ENCODE measurements at regions not wholly inside any gene's neighbourhood (a gene's known extent, or its start where the extent isn't known, plus 50 kb on each side); places are given as distances from the start of the nearest gene placed in this dataset.
"Not testable (repeated sequence)": the region's sequence is repeated elsewhere in the genome, so short reads cannot be mapped to it uniquely, and the experiment has no call there.

GRCh38 chr2:49298693-49299092 lies 144.4 kb upstream of the FSHR start:
- not testable (repeated sequence) for DNase-seq

DNA sequence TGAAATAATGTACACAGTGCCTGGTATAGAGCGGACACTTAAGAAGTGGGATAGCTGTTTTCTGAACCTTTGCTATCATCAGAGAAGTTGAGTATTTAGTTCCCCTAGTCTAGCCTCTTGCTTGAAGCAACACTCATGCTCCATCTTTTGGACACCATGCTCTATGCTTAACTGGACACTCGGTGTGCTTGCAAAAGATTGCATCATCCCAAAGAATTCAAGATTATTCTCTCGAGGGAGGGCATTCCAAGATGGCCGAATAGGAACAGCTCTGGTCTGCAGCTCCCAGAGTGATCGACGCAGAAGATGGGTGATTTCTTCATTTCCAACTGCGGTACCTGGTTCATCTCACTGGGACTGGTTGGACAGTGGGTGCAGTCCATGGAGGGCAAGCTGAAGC lies 143.9 kb upstream of the FSHR start:
- no peak for DNase-seq

DNA sequence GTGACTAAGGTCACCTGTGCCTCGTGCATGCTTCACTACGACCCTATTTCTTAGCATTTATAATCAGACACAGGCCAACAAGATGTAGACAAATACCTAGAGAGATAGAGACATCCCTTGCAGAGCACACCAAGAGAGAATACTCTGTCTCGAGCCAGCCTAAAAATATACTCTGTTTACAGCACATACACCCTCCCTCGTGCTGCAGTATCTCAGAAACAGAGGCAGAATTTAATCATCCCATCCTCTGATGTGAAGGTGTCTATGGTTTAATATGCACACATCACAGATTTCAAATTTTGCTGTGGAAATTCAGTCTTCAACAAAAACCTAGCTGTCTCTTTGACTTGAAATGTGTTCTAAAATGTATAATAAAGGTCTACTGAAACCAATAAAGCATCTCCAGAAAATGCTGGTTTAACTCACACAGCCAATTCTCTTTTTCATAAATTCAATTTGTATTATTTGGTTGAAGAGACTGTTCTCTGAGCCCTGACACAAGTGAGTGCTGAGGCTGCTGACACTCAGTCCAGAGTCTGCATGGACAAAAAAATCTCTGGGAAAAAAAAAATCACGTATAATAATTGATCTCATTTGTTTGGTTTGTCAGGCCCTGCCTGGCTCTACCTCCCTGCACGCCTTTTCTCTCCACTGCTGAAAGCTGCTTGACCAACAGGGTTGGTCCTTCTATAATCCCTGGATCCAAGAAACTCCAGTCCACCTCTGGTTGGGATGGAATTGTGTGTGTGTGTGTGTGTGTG lies 142.0 kb upstream of the FSHR start:
- no peak for DNase-seq

DNA sequence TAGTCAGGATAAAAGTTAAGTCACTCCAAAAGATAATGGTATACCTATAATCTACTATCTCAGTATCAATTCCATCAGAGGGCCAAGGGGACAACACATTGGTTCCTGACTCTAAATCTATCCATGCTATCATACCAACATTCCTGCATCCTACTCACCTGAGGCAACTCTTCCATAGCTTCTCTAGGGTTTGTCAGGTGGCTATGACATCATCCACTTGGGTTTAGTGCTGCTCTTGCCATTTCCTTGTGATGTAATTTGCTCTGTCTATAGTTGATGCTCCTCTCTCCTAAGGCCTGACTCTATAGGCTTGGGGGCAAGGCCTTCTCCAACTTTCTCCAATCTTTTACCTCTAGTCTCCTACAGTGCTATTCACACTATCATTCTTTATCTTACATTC lies 139.9 kb upstream of the FSHR start:
- DNase-seq = no peak

DNA sequence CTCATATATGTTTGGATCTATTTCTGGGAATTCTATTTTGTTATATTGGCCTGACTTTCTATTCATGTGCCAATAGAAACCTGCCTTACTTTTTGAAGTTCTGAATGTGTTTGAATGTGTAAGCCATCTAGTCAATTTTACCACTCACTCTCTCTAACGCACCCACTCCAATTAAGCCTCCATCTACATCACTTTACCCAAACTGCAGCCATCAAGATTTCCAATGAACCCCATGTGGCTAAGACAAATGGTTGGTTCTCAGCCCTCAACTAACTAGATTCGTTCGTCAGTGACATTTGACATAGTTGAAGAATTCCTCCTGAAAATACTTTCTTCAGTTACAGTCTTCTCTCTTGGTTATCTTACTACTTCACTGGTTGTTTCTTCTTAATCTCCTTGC lies 137.3 kb upstream of the FSHR start:
- no peak for DNase-seq

- DNase-seq = no peak
Measured at GRCh38 chr2:49289711-49290110, 135.4 kb upstream of the FSHR start.

GRCh38 chr2:49288902-49289700 lies 134.8 kb upstream of the FSHR start:
- DNase-seq = no peak

DNA sequence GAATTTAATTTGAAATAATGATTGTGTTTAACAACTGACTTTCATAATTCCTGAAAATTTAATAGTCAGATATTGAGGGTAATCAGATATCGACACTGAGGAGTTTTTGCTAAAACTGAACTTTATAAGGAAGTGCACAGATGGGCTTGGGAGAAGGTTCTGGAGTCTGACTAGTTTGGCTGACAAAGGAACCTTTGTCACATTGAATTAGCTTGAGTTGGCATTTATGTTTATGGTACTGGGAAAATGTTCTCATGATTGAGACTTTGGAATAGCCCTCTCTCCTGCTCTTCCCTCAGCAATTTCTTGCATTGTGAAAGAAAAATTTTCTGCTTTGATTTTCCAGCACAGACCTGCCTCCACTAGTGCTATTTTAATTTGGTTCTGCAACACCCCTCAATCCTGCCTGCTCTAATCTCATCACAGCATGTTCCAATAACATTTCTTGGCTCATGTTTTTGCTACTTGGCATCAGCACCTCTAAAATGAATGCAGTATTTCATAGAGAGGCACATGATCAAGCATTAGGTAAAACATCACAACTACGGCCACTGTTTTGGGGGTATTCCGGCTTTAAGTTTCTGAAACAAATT lies 133.9 kb upstream of the FSHR start:
- no peak for DNase-seq

- DNase-seq = no peak
Measured at GRCh38 chr2:49286726-49287125, 132.4 kb upstream of the FSHR start.

DNA sequence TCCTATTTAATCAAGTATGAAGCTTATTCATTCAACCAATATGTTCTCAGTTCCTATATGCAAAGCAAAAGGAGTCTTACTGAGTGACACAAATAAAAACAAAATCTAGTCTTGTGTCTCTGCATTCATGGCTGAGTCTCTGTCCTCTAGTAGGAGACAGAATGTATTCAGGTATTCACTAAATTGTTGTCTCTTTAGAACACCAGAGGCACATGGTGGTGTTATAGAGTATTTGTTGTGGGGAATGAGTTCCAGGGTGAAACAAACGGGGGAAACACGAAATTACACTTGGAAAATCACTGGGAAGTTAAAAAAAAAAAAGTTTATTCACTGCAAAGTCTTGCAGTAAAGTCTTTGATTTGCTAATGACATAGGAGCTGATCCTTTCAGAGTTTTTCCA lies 131.7 kb upstream of the FSHR start:
- no peak for DNase-seq

DNA sequence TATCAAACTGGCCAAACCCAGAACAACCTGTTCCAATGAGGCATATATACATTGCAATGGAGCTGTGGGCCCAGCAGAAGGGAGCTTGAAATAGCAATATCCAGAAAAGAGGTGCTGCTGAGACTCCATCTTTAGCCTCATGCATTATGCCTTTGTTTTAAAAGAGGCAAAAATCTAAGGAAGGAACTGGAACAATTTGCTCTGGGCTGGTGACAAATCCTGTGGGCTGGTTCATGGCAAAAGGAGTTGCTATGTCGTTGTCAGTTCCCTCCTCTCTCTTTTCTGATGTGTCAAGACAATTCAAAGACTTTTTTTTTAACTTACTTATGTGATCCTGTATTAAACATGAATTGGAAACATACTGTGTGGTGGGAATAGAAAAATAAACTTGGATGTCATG lies 124.2 kb upstream of the FSHR start:
- no peak for DNase-seq

- peak; percentile 56 for DNase-seq
Measured at GRCh38 chr2:49278141-49278540, 123.8 kb upstream of the FSHR start.

- peak; percentile 61 for DNase-seq
Measured at GRCh38 chr2:49271060-49271606, 116.8 kb upstream of the FSHR start.

GRCh38 chr2:49270091-49270490 lies 115.8 kb upstream of the FSHR start:
- DNase-seq = no peak

GRCh38 chr2:49265471-49265870 lies 111.2 kb upstream of the FSHR start:
- DNase-seq = no peak

DNA sequence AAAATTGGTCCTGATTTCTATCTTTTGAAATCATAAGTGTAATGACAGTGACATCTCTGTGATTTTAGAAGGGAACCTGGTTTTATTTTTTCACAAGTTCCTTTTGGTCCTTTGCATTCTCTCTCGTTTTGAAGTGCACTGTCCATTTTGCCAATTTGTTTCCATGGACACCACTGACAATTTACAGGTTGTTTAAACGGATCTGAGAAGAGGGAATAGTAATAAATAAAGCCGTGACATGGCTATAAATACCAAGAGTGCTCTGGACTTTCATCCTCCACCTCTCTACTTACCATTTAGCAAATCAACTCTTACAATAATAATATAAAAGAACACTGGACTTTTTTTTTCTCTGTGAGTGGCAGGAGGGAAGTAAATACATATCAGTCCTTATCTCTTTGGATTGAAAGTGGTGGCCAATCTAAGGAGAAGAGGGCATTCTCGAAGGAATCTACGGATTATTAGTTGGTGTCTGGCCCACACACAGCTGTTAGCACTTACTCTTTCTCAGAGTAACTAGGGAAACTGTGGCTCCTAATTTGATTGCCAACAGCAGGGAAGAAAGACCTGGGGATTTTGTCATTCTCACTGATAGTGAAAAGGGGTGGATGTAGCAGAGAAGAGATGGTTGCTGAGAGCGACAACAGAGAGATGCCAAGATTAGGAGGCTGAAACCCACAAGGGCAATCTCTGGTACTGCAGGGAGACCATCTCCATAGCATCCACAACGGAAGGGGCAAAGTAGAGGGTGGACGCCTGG lies 108.7 kb upstream of the FSHR start:
- DNase-seq = no peak

GRCh38 chr2:49261781-49262180 lies 107.5 kb upstream of the FSHR start:
- no peak for DNase-seq

- DNase-seq = no peak
Measured at GRCh38 chr2:49260979-49261538, 106.7 kb upstream of the FSHR start.

DNA sequence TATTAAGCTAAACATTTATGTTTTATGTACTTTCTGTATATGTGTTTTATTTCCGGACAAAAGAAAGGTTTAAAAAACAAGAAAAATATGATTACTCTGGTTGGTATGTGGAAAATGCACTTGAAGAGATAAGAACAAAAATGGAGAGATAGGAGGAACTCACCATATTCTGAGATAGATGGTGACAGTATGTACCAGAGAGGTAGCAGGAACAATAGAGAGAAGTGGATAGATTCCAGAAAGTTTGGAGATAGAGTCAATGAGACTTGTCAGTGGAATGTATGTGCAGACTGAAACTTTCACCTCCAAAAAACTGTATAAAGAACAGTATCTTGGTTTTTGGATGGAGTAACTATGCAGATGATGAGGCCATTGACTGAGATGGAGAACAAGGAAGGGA lies 105.6 kb upstream of the FSHR start:
- no peak for DNase-seq

- peak; percentile 21 for DNase-seq
Measured at GRCh38 chr2:49255409-49255971, 101.2 kb upstream of the FSHR start.

- no peak for DNase-seq
Measured at GRCh38 chr2:49254401-49254800, 100.1 kb upstream of the FSHR start.

- no peak for DNase-seq
Measured at GRCh38 chr2:49251766-49252165, 97.5 kb upstream of the FSHR start.

All from NCI-H82 (cell line).